ENCODE measurements at regions not wholly inside any gene's neighbourhood (a gene's known extent, or its start where the extent isn't known, plus 50 kb on each side); places are given as distances from the start of the nearest gene placed in this dataset.

DNA sequence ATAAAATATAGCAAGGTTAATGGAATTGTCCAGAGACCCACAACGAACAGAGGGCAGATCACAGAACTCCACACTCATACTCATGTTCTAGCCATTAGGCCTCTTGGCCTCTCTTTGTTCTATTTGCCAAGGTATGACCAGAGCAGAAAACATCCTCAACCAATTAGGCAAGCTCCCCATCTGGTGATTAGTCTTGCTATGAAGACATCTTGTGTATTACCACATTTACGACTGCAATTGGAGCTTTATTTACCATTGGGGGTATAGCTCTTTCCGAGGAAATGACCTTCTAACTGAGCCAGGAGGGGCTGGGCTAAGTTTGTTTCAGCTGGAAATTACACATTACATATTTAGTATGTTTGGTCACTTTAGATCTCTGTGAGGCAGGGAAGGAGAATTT lies 593.9 kb downstream of the CD109 start:
- Mint-ChIP-seq H3K4me1 (no peaks in the 10 kb centered on the region), H3K27ac (no peak overlapping the region), H3K9me3 (ENCODE audit: insufficient read depth) (peaks cover 2% of the 10 kb centered on the region), H3K27me3 (no peaks in the 10 kb centered on the region), H3K4me3 (no peak overlapping the region)
- H3K4me2 ChIP-seq (replicated peaks; ENCODE audit: low read depth, low read length, poor library complexity, severe bottlenecking), result no peak overlapping the region
- ChIA-PET POLR2A (no interaction called here), CTCF (no interaction called here)
- ATAC-seq (ENCODE audit: low read depth), result no peak
- TF ChIP-seq, protein P1, sequence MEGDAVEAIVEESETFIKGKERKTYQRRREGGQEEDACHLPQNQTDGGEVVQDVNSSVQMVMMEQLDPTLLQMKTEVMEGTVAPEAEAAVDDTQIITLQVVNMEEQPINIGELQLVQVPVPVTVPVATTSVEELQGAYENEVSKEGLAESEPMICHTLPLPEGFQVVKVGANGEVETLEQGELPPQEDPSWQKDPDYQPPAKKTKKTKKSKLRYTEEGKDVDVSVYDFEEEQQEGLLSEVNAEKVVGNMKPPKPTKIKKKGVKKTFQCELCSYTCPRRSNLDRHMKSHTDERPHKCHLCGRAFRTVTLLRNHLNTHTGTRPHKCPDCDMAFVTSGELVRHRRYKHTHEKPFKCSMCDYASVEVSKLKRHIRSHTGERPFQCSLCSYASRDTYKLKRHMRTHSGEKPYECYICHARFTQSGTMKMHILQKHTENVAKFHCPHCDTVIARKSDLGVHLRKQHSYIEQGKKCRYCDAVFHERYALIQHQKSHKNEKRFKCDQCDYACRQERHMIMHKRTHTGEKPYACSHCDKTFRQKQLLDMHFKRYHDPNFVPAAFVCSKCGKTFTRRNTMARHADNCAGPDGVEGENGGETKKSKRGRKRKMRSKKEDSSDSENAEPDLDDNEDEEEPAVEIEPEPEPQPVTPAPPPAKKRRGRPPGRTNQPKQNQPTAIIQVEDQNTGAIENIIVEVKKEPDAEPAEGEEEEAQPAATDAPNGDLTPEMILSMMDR (IDR thresholded peaks at IDR 0.05), result no peak
- no peak for TF ChIP-seq EZH2 (IDR thresholded peaks at IDR 0.05; ENCODE audit: borderline replicate concordance, insufficient read depth, low read depth, low read length, poor library complexity, severe bottlenecking)
- H2AFZ ChIP-seq (ENCODE audit: insufficient read depth, low read depth, low read length, poor library complexity, severe bottlenecking), result no peak overlapping the region
- DNase-seq, result no peak
- no peak overlapping the region for H3K9ac ChIP-seq (ENCODE audit: low read length)
- H3K4me3 ChIP-seq (ENCODE audit: control extremely low read depth in 1 of 5, extremely low read depth in 1 of 5, insufficient read depth in 1 of 5, low read depth in 2 of 5, low read length in 4 of 5), result no peak overlapping the region
- H3K27ac ChIP-seq (ENCODE audit: low read length in 2 of 2), result no peak overlapping the region
- H3K27me3 ChIP-seq (replicated peaks in 1 of 4; ENCODE audit: control extremely low read depth in 1 of 4, control insufficient read depth in 3 of 4, insufficient read depth in 4 of 4, low read length in 3 of 4), result no peaks in the 10 kb centered on the region
- no CpG with 5 or more reads among the region's 3 CpGs for WGBS (ENCODE audit: insufficient coverage)
- no peaks in the 10 kb centered on the region for H3K79me2 ChIP-seq (ENCODE audit: control insufficient read depth, insufficient read depth, low read length)
- H3K4me1 ChIP-seq (ENCODE audit: control insufficient read depth in 2 of 2, insufficient read depth in 2 of 2, low read length in 2 of 2), result no peaks in the 10 kb centered on the region
- intact Hi-C loops (cut with micrococcal nuclease), result no loop called here
- H4K20me1 ChIP-seq (ENCODE audit: control insufficient read depth, insufficient read depth, low read length, poor library complexity, severe bottlenecking), result no peaks in the 10 kb centered on the region
- no peaks in the 10 kb centered on the region for H3K9me3 ChIP-seq (ENCODE audit: control extremely low read depth in 1 of 3, control insufficient read depth in 2 of 3, insufficient read depth in 1 of 3, low read length in 2 of 3)
- H3K36me3 ChIP-seq (replicated peaks in 1 of 2; ENCODE audit: control extremely low read depth in 1 of 2, control insufficient read depth in 1 of 2, extremely low read depth in 1 of 2, insufficient read depth in 2 of 2, low read length in 1 of 2), result no peaks in the 10 kb centered on the region

DNA sequence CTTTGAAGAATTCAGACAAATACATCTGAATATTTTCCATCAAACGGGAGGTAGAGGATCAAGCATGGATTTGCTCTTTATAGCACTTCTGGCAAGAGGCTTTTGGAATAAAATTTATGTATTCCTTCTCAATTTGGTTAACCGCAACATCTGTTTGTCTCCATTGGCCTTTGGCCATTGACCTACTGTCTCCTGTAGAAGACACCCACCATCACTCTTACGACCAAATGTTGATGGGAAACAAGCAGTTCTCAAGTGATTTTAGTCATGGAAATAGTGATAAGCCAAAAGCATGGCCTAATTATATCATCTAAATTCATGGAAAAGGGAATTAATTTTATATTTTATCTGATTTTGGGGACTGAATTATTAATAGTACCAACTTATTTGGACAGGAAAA lies 591.9 kb downstream of the CD109 start:
- Mint-ChIP-seq H3K27me3 (no peaks in the 10 kb centered on the region), H3K4me1 (no peaks in the 10 kb centered on the region), H3K4me3 (no peak overlapping the region), H3K9me3 (ENCODE audit: insufficient read depth) (peaks cover 2% of the 10 kb centered on the region), H3K27ac (no peak overlapping the region)
- Histone ChIP-seq H3K27me3 (replicated peaks in 1 of 4; ENCODE audit: control extremely low read depth in 1 of 4, control insufficient read depth in 3 of 4, insufficient read depth in 4 of 4, low read length in 3 of 4) (no peaks in the 10 kb centered on the region), H3K4me2 (replicated peaks; ENCODE audit: low read depth, low read length, poor library complexity, severe bottlenecking) (no peak overlapping the region), H3K27ac (ENCODE audit: low read length in 2 of 2) (no peak overlapping the region), H3K9me3 (ENCODE audit: control extremely low read depth in 1 of 3, control insufficient read depth in 2 of 3, insufficient read depth in 1 of 3, low read length in 2 of 3) (no peaks in the 10 kb centered on the region), H3K36me3 (replicated peaks in 1 of 2; ENCODE audit: control extremely low read depth in 1 of 2, control insufficient read depth in 1 of 2, extremely low read depth in 1 of 2, insufficient read depth in 2 of 2, low read length in 1 of 2) (no peaks in the 10 kb centered on the region), H3K4me3 (ENCODE audit: control extremely low read depth in 1 of 5, extremely low read depth in 1 of 5, insufficient read depth in 1 of 5, low read depth in 2 of 5, low read length in 4 of 5) (no peak overlapping the region), H3K9ac (ENCODE audit: low read length) (no peak overlapping the region), H2AFZ (ENCODE audit: insufficient read depth, low read depth, low read length, poor library complexity, severe bottlenecking) (no peak overlapping the region), H3K4me1 (ENCODE audit: control insufficient read depth in 2 of 2, insufficient read depth in 2 of 2, low read length in 2 of 2) (no peaks in the 10 kb centered on the region), H3K79me2 (ENCODE audit: control insufficient read depth, insufficient read depth, low read length) (no peaks in the 10 kb centered on the region), H4K20me1 (ENCODE audit: control insufficient read depth, insufficient read depth, low read length, poor library complexity, severe bottlenecking) (no peaks in the 10 kb centered on the region)
- DNase-seq, result no peak
- TF ChIP-seq, protein P1 (IDR thresholded peaks at IDR 0.05), result no peak
- no peak for TF ChIP-seq EZH2 (IDR thresholded peaks at IDR 0.05; ENCODE audit: borderline replicate concordance, insufficient read depth, low read depth, low read length, poor library complexity, severe bottlenecking)
- WGBS (ENCODE audit: insufficient coverage), result no CpG with 5 or more reads among the region's 3 CpGs
- intact Hi-C loops (cut with micrococcal nuclease), result no loop called here
- CTCF ChIA-PET, result no interaction called here
- no peak for ATAC-seq (ENCODE audit: low read depth)
- POLR2A ChIA-PET, result no interaction called here
